ENCODE measurements at regions not wholly inside any gene's neighbourhood (a gene's known extent, or its start where the extent isn't known, plus 50 kb on each side); places are given as distances from the start of the nearest gene placed in this dataset.

DNA sequence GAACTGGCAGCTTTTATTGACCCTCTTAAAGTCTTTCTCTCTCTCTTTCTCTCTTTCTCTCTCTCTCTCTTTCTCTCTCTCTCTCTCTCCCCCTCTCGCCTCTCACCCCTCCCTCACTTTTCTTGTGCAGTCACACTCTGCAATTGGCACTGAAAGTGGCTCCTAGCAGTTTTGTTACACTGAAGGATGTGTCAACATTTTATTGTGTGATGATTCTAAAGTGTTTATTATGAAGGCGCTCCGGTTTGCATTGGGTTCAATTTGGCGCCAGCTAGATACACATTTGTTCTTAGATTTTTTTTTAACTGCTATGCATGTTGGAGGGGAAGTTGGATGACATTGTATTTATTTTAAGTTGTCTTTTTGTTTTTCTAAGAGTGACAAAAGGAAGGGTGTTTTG lies 64.0 kb upstream of the CHRM3 start:
- DNase-seq (ENCODE audit: low read depth), result no peak

DNA sequence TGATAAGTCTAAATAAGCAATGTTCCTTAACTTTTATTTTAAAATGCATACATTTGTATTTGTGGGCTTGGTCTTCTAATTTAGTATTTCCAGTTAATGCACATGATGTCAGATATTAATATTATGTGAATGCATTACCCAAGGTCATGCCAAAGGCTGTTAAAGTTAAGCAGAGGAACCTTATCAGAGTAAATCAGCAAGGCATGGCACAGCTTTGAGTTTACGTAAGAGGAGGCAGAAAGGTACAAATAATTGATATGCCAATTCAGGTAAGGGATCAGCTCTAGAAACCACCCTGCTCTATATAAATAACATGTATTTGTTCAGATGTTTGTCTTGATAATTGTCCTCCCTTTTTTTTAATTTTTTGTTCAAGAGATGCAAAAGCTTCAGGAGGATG lies 64.5 kb upstream of the CHRM3 start:
- DNase-seq (ENCODE audit: low read depth), result no peak

DNA sequence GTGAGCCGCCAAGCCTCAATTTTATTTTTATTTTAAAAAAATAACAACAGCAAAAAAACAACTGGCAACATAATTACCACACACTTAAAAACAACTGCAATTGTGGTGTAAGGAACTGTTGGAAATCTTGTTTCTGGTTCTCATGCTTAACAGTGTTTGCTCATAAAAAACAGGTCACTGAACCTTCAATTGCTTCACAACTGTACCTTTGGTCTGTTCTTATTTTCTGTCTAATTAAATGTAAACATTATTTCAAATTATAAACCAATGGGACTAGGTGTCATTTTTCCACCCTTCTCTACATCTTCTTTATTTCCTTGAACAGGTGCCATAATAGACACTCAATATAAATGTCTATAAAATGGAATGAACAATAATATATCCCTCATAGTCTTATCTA lies 68.4 kb upstream of the CHRM3 start:
- DNase-seq (ENCODE audit: low read depth), result no peak

DNA sequence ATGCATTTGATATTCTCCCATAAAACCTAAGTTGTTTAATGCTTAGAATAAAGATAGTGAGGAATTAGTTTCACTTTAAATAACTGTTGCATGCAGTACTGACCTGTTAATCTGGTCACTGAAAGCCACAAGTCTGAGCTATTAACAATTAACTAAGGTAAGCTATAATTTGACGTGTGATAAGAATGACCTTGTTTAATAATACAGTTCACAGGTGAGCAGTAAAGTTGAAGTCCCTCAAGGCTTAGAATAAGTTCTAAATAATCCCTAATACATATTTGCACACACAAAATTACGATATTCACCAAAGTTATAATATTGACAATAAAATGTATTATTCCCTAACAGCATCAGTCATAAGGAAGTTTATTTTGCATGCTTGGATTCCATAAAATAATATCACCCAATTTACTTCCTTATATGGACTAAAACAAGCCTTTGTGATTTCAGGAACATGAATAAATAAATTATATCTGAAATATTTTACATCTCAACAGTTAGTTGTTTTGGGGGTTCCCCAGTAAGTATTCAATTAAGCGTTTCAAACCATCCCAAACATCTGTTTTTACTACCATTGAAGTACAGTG lies 70.6 kb upstream of the CHRM3 start:
- no peak for DNase-seq (ENCODE audit: low read depth)

DNA sequence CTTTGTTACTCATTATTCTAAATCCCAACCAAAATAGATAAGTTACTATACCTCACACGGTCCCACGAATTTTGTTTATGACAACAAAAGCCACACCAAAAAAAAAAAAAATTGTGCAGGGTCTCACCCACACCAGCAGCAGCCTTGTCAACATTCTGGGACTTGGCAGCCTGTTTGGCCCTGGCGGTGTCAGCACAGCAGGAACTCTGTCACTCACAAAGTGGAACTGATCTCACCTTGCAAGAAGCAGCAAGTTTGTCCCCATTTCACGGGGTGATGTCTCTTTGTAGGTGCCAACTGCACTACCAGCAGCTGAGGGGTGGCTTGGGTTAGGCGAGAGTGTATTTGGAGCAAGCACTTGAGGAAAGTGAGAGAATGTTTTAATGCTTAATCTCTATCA lies 75.0 kb upstream of the CHRM3 start:
- no peak for DNase-seq (ENCODE audit: low read depth)

DNA sequence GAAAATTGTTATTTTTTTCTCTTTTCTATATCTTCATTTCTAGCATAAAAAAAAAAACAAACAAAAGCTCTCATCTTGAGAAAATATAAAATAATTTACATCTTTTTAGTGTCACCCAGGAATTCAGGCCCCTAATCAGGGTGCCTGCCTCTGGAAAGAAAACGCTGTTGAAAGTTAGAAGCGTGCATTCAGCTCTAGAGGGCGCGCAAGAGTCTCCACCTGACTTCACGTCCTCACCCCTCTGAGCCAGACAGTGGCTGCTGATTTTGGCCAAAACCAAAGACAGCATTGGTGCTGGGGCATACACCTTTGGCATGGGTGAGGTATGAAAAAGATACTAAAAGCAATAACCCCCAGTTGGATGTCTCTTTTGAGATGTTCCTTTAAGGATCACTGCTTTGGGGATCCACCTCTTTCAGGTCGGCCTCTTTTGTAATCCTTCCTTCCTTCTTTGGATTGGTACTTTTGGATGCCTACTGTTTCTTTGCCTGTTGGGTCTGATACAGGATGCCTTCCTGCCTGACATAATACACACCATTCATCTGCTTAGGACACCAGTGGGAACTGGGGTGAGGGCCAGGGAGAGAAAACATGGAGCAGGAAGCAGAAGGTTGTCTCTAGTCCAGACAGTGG lies 77.6 kb upstream of the CHRM3 start:
- no peak for DNase-seq (ENCODE audit: low read depth)

DNA sequence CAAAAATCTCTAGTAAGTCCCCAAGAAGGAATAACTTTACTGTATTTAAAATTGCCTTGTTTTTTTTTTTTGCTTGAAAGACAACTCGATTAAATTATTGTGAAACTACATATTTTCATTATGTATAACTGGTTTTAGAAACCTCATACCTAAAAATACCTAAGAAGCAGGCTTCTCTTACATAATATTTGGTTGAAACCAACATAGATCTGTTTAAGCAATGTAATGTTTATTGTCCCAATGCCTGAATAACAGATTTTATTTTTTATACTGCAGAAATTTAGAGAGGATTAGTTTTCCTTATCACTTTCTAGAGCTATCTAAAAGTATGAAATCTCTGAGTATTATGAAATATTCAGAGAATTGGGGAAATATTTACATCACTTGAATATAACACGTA lies 78.5 kb upstream of the CHRM3 start:
- no peak for DNase-seq (ENCODE audit: low read depth)

DNA sequence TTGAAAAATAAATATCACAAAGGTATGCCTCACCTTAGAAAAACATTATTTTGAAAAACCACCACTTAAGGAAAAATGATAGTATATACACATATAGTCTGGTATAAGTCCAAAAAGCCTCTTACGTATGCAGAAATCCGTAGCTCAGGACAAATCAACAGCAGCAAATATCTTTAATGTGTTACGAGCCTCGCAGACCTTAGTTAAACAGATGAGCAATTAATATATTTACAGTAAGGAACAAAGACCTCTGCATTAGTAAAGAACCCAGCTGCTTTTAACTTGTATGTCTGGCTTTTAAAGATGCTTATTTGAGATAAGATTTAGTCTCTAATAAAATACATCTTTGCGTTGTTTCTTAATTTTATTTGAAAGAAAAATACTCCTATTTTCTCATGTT lies 79.9 kb upstream of the CHRM3 start:
- DNase-seq (ENCODE audit: low read depth), result no peak

DNA sequence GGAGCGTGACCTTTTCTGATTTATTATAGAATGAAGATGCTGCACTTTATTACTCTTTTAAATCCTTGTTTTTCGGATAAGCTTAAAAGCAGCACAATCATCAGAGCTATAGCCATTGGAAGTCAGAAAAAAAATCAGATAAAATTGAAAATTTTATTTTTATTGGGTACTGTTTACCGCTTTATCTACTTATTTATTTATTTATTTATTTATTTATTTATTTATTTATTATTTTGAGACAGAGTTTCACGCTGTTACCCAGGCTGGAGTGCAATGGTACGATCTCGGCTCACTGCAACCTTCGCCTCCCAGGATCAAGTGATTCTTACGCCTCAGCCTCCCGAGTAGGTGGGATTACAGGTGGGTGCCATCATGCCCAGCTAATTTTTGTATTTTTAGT lies 83.1 kb upstream of the CHRM3 start:
- DNase-seq (ENCODE audit: low read depth), result no peak

DNA sequence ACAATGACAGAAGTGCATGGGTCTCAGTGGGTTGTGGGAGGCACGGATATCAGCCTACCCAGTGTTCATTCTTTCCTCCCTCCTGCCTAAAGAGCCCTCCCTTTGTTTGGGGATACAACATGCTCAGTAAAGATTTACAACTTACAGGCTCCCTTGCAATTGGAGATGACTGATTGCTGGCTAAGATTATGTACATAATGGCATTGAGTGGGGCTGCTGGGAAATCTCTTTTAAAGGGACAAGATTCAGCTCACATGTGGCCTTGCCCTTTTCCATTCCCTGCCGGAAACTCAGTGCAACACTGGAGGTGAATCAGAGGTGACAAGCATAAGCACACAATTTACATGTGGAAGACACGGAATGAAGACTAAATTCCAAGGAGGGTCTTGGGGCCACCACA lies 83.7 kb upstream of the CHRM3 start:
- DNase-seq (ENCODE audit: low read depth), result no peak

DNA sequence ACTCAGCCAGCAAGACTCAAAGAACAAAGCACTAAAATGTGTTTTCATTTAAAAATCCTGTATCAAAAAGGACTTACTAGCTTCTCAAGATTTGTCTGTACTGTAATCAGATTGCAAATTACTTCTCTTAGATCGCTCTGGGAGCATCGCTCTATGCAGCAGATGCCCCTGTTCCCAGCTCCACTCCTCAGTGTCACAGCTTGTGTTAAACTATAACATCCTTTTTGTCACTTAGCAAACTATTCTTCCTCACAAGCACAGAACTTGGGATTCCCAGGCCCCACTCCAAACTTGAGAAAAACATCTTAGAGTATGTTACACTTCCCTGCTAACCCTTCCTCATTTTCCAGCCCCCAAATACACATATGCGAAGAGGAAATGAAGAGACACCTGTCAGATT lies 85.1 kb upstream of the CHRM3 start:
- no peak for DNase-seq (ENCODE audit: low read depth)

DNA sequence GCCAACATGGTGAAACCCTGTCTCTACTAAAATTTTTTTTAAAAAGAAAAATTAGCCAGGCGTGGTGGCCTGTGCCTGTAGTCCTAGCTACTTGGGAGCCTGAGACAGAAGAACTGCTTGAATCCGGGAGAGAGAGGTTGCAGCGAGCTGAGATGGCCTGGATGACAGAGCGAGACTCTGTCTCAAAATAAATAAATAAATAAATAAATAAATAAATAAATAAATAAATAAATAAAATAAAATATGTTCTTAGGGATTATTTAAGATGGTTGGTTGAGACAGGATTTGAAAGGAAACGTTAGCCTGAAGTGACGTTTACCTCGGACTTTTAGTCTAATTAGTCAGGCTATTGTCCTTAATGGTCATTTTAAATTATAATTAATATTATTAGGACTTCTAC lies 88.5 kb upstream of the CHRM3 start:
- no peak for DNase-seq (ENCODE audit: low read depth)

DNA sequence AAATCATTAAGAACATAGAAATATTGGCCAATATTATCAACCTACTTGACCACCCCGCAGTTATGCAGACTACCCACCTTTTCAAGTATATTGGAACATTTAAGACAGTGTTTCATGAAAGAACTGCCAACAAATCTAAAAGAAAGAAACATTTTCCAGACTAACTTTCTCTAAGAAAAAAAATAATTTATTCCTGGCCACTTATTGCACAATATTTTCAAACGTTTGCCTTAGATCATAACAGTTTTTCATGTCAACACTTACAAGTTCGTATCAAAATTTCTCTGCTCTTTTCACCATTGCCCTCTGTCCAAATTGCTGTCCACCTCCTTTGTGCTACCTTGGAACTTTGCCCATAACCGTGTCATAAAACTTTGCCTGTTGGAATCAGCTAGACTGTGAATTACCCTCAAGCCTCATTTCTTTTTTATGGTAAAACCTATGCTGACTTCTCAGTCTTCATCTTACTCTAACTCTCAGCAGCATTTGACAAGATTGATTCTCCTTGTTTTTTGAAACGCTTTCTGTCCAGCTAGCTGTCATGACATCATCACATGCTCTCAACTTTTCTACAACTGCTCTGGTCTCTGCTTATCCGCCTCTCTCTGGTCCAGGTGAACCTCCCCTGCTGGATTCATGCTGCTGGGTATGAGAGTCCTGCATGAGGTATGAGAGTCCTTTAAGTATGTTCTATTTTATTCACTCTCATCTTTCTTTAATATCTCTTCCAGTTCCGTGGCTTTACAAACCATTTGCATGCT lies 92.8 kb upstream of the CHRM3 start:
- DNase-seq (ENCODE audit: low read depth), result no peak

DNA sequence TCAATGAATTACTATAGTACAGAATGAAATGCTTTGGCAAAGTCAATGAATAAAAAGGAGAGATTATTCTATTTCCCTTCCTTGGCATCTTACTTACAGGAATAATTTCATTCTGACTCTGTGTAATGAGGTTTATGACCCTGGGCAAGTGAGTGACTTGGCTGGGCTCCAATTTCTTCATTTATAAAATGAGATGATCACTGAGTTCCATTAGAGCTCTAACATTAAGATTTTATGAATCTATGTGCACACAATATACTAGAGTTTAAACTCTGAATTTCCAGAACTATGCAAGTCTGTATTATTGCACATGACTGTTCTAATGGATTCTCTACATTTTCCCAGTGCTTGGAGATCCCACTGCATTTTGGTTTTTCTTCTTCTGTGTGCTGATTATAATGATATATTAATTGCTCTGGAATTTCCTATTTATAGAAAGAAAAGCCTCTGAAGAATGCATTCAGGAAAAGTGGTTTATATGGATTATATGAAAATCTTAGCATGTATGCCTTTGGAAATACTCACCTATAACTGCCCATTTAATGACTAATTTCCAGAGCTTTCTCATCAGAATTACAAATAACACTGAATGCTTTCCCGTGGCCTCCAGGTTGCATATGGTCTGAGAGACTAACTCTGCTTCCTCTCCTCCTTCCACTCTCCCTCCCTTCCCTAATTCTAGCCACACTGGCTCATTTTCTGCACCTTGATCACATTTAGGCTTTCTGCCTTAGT lies 97.4 kb upstream of the CHRM3 start:
- no peak for DNase-seq (ENCODE audit: low read depth)

DNA sequence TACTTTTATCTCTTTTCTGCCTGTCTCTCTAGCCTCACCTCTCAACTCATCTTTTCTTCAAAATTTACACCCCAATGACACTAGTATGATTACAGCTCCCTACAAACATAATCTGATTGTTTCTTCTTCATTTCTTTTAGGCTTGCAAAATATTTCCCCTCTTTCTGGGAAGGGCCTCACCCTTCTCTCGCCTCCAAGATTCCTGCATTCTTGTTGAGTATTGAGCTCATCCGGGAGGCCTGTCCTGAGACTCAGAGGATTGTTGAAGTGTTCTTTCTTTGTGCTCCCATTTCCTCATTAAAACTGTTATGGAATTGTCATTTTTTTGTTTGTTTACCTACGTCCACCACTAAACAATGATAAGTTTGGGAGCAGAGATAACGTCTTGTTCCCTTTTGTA lies 99.1 kb upstream of the CHRM3 start:
- no peak for DNase-seq (ENCODE audit: low read depth)

DNA sequence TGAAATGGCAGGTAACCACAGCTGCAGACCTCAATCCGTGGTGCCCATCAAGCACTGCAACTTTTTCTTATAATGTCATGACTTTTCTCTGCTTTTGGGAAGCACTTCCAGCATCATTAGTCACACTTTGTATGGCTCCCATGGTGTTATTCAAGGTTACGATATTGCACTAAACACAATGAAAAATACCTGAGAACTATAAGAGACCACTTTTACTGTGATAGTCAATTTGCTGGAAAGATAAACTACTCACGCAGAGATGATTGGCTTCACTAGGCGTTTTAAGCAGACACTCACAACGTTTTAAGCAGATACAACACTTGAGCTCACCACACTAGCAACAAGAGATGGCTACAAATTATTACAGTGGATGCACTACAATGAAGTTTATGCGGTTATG lies 103.2 kb upstream of the CHRM3 start:
- no peak for DNase-seq (ENCODE audit: low read depth)

DNA sequence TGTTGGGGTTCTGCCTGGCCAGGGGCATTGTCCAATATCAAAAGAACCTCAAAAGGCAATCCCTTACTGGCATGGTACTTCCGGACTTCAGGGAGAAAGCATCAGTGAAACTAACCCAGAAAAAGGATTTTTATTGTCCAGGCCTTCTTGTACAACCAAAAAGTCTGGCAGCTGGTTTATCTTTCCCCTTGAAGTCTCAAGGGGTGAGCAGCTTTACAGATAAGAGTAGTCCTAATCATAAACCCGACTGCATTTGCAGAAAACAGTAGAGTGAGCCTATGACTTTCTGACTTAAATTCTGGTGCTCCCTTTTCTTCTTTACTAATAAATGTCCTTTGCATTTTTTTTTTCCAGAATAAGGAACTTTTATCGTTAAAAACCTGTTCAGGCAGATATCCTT lies 104.0 kb upstream of the CHRM3 start:
- no peak for DNase-seq (ENCODE audit: low read depth)

DNA sequence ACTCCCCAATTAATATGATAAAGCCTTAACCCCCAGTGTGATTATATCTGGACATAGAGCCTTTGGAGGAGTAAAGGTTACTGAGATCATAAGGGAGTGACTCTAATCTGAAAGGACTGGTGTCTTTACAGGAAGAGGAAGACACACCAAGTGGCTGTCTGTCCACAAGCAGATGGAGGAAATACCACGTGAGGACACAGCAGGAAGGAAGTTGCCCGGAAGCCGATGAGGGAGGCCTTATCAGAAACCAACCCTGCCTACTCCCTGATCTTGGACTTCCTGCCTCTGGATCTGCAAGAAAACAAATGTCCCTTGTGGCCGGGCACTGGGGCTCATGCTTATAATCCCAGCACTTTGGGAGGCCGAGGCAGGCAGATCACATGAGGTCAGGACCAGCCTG lies 110.3 kb upstream of the CHRM3 start:
- no peak for DNase-seq (ENCODE audit: low read depth)

DNA sequence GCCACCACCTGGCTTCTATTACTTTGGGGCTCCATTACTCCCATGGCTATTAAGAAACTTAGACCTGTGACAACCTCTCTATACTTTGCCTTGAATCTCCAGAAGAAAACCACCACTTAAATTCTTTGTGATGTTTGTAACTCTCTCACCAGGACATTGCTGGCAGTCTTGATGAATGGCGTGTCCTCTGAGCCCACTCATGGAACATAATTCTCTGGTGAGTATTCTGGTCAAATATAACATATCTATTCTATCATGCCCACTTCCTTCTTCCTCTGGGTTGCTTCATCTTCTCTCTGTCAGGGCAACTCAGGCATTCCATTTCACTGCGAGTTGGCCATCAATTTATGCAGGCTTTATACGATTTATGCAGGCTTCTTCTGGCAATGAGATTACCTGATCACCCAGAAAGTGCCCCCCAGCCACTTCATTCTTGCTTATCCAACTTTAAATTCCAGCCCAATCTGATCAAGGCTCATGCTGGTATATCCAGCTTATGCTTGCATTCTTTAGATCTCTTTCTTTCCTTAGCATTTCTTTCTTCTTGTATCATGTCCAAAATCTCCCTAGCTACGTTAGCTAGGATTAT lies 112.0 kb upstream of the CHRM3 start:
- DNase-seq (ENCODE audit: low read depth), result no peak

DNA sequence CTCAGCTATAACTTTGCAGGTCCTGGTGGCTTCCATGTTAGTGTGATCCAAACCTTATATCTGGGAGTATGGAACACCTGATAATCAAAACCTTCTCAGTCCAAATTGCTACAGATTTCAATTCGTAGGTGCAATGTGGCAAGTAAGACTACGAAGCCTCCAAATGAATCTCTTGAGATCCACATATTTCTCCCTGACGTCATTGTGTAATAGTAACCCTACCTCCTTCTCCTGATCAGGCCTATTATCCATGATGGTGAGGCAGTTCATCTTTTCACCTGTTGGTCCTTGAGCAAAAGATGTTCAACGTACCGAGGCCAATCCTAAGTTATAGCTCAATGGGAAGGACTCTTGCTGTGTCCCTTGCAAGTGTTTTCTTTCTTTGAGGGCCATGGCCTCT lies 115.9 kb upstream of the CHRM3 start:
- DNase-seq (ENCODE audit: low read depth), result no peak

DNA sequence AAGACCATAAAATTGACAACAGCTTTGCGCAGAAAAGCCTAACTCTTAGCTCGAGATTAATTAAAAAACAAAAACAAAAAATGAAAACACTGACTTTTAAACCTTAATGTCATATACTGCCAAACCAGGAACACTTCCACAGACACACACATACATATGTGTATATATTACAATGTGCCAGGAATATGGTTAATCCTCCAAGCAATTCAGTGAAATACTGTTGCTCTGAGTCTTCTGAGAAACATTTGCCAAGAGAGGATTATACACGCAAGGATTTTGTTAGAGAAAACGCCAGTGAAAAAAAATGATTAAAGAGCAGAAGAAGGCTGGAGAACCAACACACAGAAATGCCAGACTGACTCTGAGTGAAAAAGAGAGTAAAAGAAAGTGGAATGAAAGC lies 116.7 kb upstream of the CHRM3 start:
- no peak for DNase-seq (ENCODE audit: low read depth)

DNA sequence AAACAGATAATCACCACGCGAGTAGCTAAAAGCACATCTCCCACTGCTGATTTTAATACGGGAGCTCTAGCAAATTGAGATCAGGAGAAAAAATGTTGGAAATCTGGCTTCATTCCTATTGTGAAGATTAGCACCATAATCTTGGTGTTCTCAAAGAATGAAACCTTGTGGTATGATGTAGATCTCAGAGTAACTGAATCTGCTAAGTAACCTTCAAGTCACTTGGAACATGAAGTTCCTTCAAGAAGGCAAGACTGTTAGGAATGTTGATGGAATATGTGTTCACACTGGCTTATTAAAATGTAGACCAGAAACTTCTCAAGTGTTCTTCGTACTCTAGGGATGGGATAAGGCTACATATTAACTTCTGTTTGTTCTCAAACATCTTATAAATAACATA lies 117.4 kb upstream of the CHRM3 start:
- no peak for DNase-seq (ENCODE audit: low read depth)

Measured in forelimb muscle (tissue), 1 donor.